ENCODE measurements at regions not wholly inside any gene's neighbourhood (a gene's known extent, or its start where the extent isn't known, plus 50 kb on each side); places are given as distances from the start of the nearest gene placed in this dataset.

GRCh38 chr7:46126675-46127300 is 205.7 kb upstream of the IGFBP3 start:
- DNase-seq (ENCODE audit: low spot score in 2 of 2), result no peak
- H3K4me3 ChIP-seq, result no peak overlapping the region
- H3K36me3 ChIP-seq, result no peaks in the 10 kb centered on the region
- H3K4me1 ChIP-seq, result no peaks in the 10 kb centered on the region
- TF ChIP-seq CTCF (IDR thresholded peaks at IDR 0.05), result no peak
- H3K9me3 ChIP-seq, result no peaks in the 10 kb centered on the region
- intact Hi-C loops (cut with DNase I), result no loop called here
- H3K27me3 ChIP-seq, result no peaks in the 10 kb centered on the region
- no peak overlapping the region for H3K27ac ChIP-seq

- H3K4me1 ChIP-seq, result no peaks in the 10 kb centered on the region
- H3K27ac ChIP-seq, result no peak overlapping the region
- no peak for TF ChIP-seq CTCF (IDR thresholded peaks at IDR 0.05)
- intact Hi-C loops (cut with DNase I), result no loop called here
- H3K27me3 ChIP-seq, result no peaks in the 10 kb centered on the region
- no peaks in the 10 kb centered on the region for H3K9me3 ChIP-seq
- no peak for DNase-seq (ENCODE audit: low spot score in 2 of 2)
- H3K4me3 ChIP-seq, result no peak overlapping the region
- no peaks in the 10 kb centered on the region for H3K36me3 ChIP-seq
Observed at GRCh38 chr7:46123756-46124343, 202.8 kb upstream of the IGFBP3 start.

GRCh38 chr7:46115410-46115809 is 194.3 kb upstream of the IGFBP3 start:
- no peaks in the 10 kb centered on the region for H3K9me3 ChIP-seq
- no peaks in the 10 kb centered on the region for H3K4me1 ChIP-seq
- no peaks in the 10 kb centered on the region for H3K36me3 ChIP-seq
- H3K4me3 ChIP-seq, result no peak overlapping the region
- intact Hi-C loops (cut with DNase I), result no loop called here
- TF ChIP-seq CTCF (IDR thresholded peaks at IDR 0.05), result no peak
- H3K27me3 ChIP-seq, result no peaks in the 10 kb centered on the region
- no peak overlapping the region for H3K27ac ChIP-seq
- DNase-seq (ENCODE audit: low spot score in 2 of 2), result no peak

- Histone ChIP-seq H3K9me3 (no peaks in the 10 kb centered on the region), H3K27ac (no peak overlapping the region), H3K27me3 (no peaks in the 10 kb centered on the region), H3K4me3 (no peak overlapping the region), H3K4me1 (no peaks in the 10 kb centered on the region), H3K36me3 (no peaks in the 10 kb centered on the region)
- DNase-seq (ENCODE audit: low spot score in 2 of 2), result no peak
- TF ChIP-seq CTCF (IDR thresholded peaks at IDR 0.05), result no peak
- intact Hi-C loops (cut with DNase I), result no loop called here
Observed at GRCh38 chr7:46109437-46109836, 188.4 kb upstream of the IGFBP3 start.

- Histone ChIP-seq H3K27ac (no peak overlapping the region), H3K9me3 (no peaks in the 10 kb centered on the region), H3K36me3 (no peaks in the 10 kb centered on the region), H3K4me3 (no peak overlapping the region), H3K27me3 (no peaks in the 10 kb centered on the region), H3K4me1 (no peaks in the 10 kb centered on the region)
- no peak for DNase-seq (ENCODE audit: low spot score in 2 of 2)
- no peak for TF ChIP-seq CTCF (IDR thresholded peaks at IDR 0.05)
- intact Hi-C loops (cut with DNase I), result no loop called here
Observed at GRCh38 chr7:46108272-46108671, 187.2 kb upstream of the IGFBP3 start.

Measured in ascending aorta (tissue), 2 donors.